Keratinocyte (primary cell): ENCODE measurements at regions not wholly inside any gene's neighbourhood (a gene's known extent, or its start where the extent isn't known, plus 50 kb on each side); places are given as distances from the start of the nearest gene placed in this dataset.

Experiments used
- DNase-seq: peaks from one replicate; pipeline ENCODE4 v3.0.0-alpha.2; 2011; ENCODE audit warnings: low read depth, missing footprints, low spot score
- FAIRE-seq: peaks from 2 replicates; lab custom pipeline; 2011; peaks lifted over from hg19 to GRCh38; lab: Jason Lieb, UNC
- H2AFZ ChIP-seq: 2 replicates; pipeline ENCODE4 v1.6.0; 2012; ENCODE audit warnings: low read length, control low read depth, inconsistent platforms; ENCODE audit not compliant: control insufficient read depth
- H3K27ac ChIP-seq: 2 replicates; pipeline ENCODE4 v1.5.1; 2011; ENCODE audit warnings: low read length; ENCODE audit not compliant: control insufficient read depth, insufficient read depth
- H3K27me3 ChIP-seq: 3 replicates; pipeline ENCODE4 v1.6.0; 2011; ENCODE audit warnings: low read length; ENCODE audit not compliant: control insufficient read depth, insufficient read depth; ENCODE audit errors: extremely low read depth
- H3K36me3 ChIP-seq, 2 experiments: 2 replicates in 1 of 2; 3 replicates in 1 of 2; pipeline ENCODE4 v1.5.1; 2011; ENCODE audit warnings: low read length in 2 of 2, mild to moderate bottlenecking in 1 of 2; ENCODE audit not compliant: control insufficient read depth in 2 of 2, insufficient read depth in 2 of 2; ENCODE audit errors: extremely low read depth in 1 of 2
- H3K4me1 ChIP-seq: 3 replicates; pipeline ENCODE4 v1.5.1; 2011; ENCODE audit warnings: low read length; ENCODE audit not compliant: control insufficient read depth, insufficient read depth; ENCODE audit errors: extremely low read depth
- H3K4me2 ChIP-seq: 3 replicates; pipeline ENCODE4 v1.6.0; 2011; ENCODE audit warnings: low read depth, low read length; ENCODE audit not compliant: control insufficient read depth, insufficient read depth; ENCODE audit errors: extremely low read depth
- H3K4me3 ChIP-seq, 3 experiments: fragments of 200-600 bp in 1 of 3; sonication (generic) in 1 of 3; 2 replicates in 2 of 3; 3 replicates in 1 of 3; pipeline ENCODE4 v1.5.1; 2011 to 2016; ENCODE audit warnings: low read length in 3 of 3, mild to moderate bottlenecking in 3 of 3, control low read depth in 2 of 3, inconsistent platforms in 1 of 3, low read depth in 1 of 3, mixed read lengths in 1 of 3, mixed run types in 1 of 3, moderate library complexity in 1 of 3; ENCODE audit not compliant: control insufficient read depth in 2 of 3, insufficient read depth in 2 of 3; ENCODE audit errors: extremely low read depth in 1 of 3
- H3K79me2 ChIP-seq: 2 replicates; pipeline ENCODE4 v1.6.0; 2012; ENCODE audit warnings: low read length; ENCODE audit not compliant: control insufficient read depth, insufficient read depth
- H3K9ac ChIP-seq: 3 replicates; pipeline ENCODE4 v1.6.0; 2011; ENCODE audit warnings: low read length; ENCODE audit not compliant: control insufficient read depth, insufficient read depth; ENCODE audit errors: extremely low read depth
- H3K9me1 ChIP-seq: 3 replicates; pipeline ENCODE4 v1.6.0; 2011; ENCODE audit warnings: low read length; ENCODE audit not compliant: control insufficient read depth, insufficient read depth; ENCODE audit errors: extremely low read depth
- H3K9me3 ChIP-seq: 2 replicates; pipeline ENCODE4 v1.5.1; 2012; ENCODE audit warnings: low read depth, low read length; ENCODE audit not compliant: control insufficient read depth
- H4K20me1 ChIP-seq: 3 replicates; pipeline ENCODE4 v1.6.0; 2011; ENCODE audit warnings: low read length; ENCODE audit not compliant: control insufficient read depth, insufficient read depth; ENCODE audit errors: extremely low read depth
- CTCF ChIP-seq, 3 experiments: IDR thresholded peaks in 1 of 3; conservative IDR thresholded peaks in 1 of 3; optimal IDR thresholded peaks in 1 of 3; 2 replicates in 2 of 3; 3 replicates in 1 of 3; pipeline versions ENCODE3 to v1.5.1; 2011; ENCODE audit warnings: low read length in 3 of 3, mild to moderate bottlenecking in 3 of 3, moderate library complexity in 2 of 3, control low read depth in 1 of 3, inconsistent platforms in 1 of 3; ENCODE audit not compliant: insufficient read depth in 2 of 3; ENCODE audit errors: extremely low read depth in 1 of 3
- EZH2 ChIP-seq: IDR thresholded peaks from one replicate; pipeline ENCODE4 v1.6.1; 2012; ENCODE audit warnings: inconsistent platforms, mild to moderate bottlenecking, low read length, moderate library complexity
- dilution Hi-C: fragments of 300-500 bp; cut with MboI; formaldehyde crosslinking; loops from one replicate; pipeline ENCODE4 v1.7.0; 2020; ENCODE audit warnings: low sequenced_read_pairs; ENCODE audit not compliant: extremely low pct_ligation_motif_present

- Histone ChIP-seq H3K9ac (no peak overlapping the region), H3K36me3 (no peaks in the 10 kb centered on the region), H3K9me1 (no peaks in the 10 kb centered on the region), H3K4me1 (no peaks in the 10 kb centered on the region), H3K9me3 (no peaks in the 10 kb centered on the region), H3K79me2 (no peaks in the 10 kb centered on the region), H3K4me3 (no peak overlapping the region), H3K4me2 (no peak overlapping the region), H3K27ac (no peak overlapping the region), H3K27me3 (no peaks in the 10 kb centered on the region), H4K20me1 (no peaks in the 10 kb centered on the region), H2AFZ (no peak overlapping the region)
- TF ChIP-seq CTCF (optimal IDR thresholded peaks at IDR 0.05 in 1 of 3, IDR thresholded peaks at IDR 0.05 in 1 of 3, conservative IDR thresholded peaks at IDR 0.05 in 1 of 3; ENCODE audit: extremely low read depth in 1 of 3, insufficient read depth in 2 of 3, low read length in 3 of 3) (no peak), EZH2 (no peak)
- FAIRE-seq (no peak), DNase-seq (no peak)
- dilution Hi-C loops = no loop called here
Measured at GRCh38 chr11:100467821-100468508, 219.1 kb upstream of the ARHGAP42 start.

DNA sequence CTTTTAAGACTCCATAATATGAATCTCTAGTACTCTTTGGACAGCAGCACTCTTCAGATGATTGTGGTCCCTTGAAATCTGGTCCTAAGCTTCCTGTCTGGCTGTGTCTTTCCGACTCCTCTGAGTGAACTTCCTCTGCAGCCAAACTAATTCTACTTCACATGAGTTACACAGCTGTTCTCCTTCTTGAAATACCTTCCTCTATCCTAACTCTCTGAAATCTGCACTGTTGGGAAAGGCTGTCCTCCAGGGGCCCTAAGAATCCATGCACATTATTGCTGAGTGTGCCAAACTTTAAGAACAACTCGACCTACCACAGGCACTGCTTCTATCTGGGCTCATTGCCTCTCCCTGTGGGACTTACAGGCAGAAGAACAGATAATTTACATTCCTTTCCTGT, 217.3 kb upstream of the ARHGAP42 start:
- no peaks in the 10 kb centered on the region for H4K20me1 ChIP-seq

More for the DNA sequence above, 217.3 kb upstream of the ARHGAP42 start:
- no peak overlapping the region for H3K4me2 ChIP-seq
- no peaks in the 10 kb centered on the region for H3K4me1 ChIP-seq
- no peak overlapping the region for H3K4me3 ChIP-seq
- H3K36me3 ChIP-seq = no peaks in the 10 kb centered on the region
- H3K9me1 ChIP-seq = no peaks in the 10 kb centered on the region
- H3K9me3 ChIP-seq = no peaks in the 10 kb centered on the region
- DNase-seq = no peak
- no peak overlapping the region for H2AFZ ChIP-seq
- H3K27ac ChIP-seq = no peak overlapping the region
- H3K79me2 ChIP-seq = no peaks in the 10 kb centered on the region
- no peak for FAIRE-seq
- dilution Hi-C loops = no loop called here
- H3K9ac ChIP-seq = no peak overlapping the region
- no peaks in the 10 kb centered on the region for H3K27me3 ChIP-seq
- TF ChIP-seq EZH2 (no peak), CTCF (optimal IDR thresholded peaks at IDR 0.05 in 1 of 3, IDR thresholded peaks at IDR 0.05 in 1 of 3, conservative IDR thresholded peaks at IDR 0.05 in 1 of 3; ENCODE audit: extremely low read depth in 1 of 3, insufficient read depth in 2 of 3, low read length in 3 of 3) (no peak)
